ENCODE measurements at regions not wholly inside any gene's neighbourhood (a gene's known extent, or its start where the extent isn't known, plus 50 kb on each side); places are given as distances from the start of the nearest gene placed in this dataset.
"Not testable (repeated sequence)": the region's sequence is repeated elsewhere in the genome, so short reads cannot be mapped to it uniquely, and the experiment has no call there.

DNA sequence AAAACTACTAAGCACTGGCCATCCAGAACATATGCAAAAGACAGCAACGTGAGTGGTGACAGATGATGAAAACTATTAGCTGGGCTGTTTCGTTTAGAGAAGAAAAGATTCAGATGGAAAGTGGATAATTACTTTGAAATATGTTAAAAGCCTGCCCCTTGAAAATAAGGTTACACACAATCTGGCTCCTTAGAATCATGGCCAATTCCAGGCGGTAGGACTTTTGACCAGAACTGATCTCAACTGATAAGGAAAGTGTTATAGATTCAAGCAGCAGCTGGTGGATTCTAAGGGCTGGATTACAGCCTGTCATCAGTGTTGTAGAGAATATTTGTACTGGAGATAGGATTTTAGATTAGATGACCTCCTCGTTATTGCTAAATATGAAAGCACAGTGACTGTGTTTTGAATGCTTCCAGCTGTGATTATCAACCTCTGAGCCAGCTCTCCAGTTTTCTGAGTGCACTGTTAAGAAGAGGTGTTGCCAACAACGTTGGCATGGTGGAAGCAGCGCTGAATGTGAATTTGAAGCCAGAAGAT, 75.1 kb downstream of the KBTBD2 start:
- not testable (repeated sequence) for DNase-seq (ENCODE audit: low spot score)

DNA sequence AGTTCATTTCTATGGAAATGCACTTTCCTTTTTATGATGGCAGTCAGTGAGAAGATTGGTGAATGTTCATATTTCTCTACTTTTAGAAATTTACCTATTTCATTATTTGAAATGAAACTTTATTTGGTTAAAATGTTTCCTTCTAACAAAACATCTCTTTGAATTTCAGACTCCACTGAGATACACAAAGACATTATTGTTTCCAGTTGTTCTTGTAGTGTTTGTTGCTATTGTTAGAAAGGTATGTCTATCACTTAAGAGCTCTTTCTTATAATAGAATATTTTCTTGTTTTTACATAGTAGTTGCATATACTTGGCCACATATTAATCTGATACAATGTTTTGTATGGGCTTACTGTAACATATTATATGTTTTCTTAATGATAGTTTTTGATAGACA, 76.8 kb downstream of the KBTBD2 start:
- not testable (repeated sequence) for DNase-seq (ENCODE audit: low spot score)

DNA sequence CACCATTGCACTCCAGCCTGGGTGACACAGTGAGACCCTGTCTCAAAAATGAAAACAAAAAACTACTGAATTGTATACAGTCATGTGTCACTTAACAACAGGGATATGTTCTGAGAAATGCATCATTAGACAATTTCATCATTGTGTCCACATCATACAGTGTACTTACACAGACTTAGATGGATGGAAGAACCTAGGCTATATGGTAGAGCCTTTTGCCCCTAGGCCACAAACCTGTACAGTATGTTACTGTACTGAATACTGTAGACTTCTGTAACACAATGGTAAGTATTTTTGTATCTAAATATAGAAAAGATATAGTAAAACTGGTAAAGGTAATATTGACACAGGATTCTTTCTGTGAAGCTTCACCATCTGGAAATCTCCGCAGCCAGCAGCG, 81.7 kb downstream of the KBTBD2 start:
- DNase-seq (ENCODE audit: low spot score): no peak

DNA sequence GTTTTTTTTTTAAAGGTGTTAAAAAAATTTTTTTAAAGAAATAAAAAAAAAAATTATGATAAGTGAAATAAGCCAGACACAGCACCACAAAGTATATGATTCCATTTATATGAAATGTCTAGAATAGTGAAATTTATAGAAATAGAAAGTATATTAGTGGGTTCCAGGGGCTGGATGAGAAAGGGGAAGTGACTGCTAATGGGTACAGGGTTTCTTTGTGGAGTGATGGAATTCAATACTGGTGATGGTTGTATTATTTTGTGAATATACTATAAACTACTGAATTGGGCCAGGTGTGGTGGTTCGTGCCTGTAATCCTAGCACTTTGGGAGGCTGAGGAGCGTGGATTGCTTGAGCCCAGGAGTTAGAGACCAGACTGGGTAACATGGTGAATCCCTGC, 82.2 kb downstream of the KBTBD2 start:
- no peak for DNase-seq (ENCODE audit: low spot score)

DNA sequence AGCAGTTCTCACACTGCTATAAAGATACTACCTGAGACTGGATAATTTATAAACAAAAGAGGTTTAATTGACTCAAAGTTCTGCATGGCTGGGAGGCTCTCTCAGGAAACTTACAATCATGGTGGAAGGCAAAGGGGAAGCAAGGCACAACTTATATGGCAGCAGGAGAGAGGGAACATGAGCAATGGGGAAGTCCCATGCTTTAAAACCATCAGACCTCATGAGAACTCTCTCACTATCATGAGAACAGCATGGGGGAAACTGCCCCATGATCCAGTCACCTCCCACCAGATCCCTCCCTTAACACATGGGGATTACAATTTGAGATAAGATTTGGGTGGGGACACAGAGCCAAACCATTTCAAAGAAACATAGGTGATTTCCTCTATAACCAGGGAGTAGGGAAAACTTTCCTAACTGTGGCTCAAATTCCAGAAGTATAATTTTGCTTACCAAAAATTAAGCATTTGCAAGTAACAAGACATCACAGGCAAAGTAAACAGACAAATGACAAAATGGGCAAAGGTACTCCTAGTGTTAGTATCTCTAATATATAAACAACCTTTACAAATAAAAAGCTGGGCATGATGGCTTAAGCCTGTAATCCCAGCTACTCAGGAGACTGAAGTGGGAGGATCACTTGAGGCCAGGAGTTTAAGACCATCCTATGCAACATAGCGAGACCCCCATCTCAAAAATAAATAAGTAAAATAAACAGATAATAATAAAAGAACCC, 88.0 kb downstream of the KBTBD2 start:
- DNase-seq (ENCODE audit: low spot score): no peak

DNA sequence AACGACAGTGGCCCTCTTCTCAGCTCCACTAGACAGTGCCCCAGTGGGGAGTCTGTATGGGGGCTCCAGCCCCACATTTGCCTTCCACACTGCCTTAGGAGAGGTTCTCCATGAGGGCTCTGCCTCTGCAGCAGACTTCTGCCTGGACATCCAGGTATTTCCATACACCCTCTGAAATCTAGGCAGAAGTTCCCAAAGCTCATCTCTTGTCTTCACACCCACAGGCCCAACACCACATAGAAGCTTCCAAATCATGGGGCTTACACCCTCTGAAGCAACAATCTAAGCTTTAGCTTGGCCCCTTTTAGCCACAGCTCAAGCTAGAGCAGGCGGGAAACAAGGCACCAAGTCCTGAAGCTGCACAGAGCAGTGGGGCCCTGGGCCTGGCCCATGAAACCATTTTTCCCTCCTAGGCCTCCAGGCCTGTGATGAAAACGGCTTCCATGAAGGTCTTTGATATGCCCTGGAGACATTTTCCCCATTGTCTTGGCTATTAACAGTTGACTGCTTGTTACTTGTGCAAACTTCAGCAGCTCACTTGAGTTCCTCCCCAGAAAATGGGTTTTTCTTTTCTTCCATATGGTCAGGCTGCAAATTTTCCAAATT, 89.2 kb downstream of the KBTBD2 start:
- DNase-seq (ENCODE audit: low spot score): no peak

DNA sequence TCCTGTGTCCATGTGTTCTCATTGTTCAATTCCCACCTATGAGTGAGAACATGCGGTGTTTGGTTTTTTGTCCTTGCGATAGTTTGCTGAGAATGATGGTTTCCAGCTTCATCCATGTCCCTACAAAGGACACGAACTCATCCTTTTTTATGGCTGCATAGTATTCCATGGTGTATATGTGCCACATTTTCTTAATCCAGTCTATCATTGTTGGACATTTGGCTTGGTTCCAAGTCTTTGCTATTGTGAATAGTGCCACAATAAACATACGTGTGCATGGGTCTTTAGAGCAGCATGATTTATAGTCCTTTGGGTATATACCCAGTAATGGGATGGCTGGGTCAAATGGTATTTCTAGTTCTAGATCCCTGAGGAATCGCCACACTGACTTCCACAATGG, 98.5 kb downstream of the KBTBD2 start:
- not testable (repeated sequence) for DNase-seq (ENCODE audit: low spot score)

DNA sequence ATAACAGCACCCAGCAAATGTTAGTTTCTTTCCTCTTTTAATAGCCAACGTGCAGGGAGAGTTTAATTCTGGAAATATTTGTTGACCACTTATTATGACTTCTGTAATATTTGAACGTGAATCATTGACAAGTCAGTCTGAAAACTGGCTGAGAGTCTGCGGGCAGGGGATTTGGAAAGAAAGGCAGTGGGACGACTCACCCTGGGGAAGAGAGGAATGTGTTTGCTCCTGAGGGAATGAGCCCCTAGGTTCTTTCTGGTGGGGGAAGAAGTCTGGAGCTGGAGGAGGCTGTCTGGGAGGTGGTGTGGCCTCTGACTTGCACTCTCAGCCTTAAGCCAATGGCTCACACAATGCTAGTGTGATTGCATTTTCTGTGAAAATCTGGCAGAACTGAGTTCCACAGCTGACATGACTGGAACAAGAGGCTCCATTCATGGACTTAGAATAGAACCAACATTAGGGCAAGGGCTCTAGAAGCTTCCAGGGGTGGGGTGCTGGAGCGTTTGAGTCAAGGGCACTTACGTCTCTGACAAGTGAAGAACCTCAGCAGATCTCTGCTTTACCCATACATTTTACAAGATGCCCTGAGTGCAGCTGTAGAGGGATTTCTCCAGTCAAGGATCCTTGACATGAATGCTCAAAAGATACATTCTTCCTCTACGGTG, 100.7 kb downstream of the KBTBD2 start:
- not testable (repeated sequence) for DNase-seq (ENCODE audit: low spot score)

DNA sequence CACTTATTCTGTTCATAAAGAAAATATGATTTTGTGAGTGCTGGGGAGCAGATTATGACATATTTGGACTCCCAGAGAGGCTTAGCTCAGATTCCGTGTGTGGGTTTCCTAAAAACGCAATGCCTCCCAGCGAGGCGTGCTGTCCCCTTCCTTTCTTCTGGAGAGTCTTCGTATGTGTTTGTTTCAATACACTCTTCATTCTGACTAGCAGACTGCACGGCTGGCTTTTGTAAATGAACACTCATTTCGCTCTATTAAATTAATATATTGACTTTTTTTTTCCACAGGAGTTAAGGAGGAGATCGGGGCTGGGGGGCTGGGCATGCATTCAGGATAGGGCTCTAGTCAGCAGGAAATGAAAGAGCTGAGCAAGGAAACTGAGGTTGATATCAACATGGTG, 102.3 kb downstream of the KBTBD2 start:
- not testable (repeated sequence) for DNase-seq (ENCODE audit: low spot score)

DNA sequence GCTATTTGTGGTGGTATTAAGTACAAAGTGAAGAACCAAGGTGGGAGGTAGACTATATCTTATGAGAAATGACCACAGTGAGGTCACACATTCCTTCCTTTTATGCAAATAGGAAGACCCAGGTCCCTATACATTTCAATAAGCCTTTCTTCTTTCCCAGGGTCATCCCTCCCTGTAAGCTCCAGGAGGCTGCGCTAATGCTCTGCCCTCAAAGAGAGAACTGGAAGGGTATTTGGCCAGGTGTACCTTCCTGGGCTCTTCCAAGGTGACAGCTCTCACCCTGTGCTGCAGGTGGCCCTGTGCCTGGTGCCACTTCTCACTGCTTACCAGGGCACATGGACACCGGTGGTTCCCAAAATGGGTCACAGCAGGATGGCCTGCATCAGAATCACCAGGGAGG, 103.4 kb downstream of the KBTBD2 start:
- DNase-seq (ENCODE audit: low spot score): not testable (repeated sequence)

DNA sequence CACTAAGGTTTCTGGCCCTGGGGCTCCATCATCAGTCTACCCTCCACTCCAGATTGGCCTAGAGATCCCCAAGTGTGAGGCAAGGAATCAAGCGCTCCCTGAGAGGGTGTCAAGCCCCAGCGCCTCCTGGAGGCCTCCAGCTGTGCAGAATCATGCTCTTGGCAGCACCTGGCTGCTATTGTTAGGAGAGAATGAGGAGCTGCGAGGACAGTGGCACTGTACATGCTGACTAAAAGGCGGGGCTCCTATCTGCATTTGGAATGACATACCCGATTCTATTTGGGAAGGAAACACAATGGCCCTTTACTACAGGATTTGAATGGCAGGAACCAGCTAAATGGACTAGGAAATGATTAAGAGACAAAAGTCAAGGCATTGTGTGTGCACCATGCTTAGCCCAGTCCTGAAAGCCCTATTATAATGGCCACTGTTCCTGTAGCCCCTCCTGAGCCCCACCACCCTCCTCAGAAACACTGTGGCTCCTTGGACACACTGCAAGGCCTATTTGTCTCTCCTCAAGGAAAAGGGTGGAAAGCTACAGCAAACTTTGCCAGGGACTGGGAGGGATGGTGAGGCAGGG, 106.1 kb downstream of the KBTBD2 start:
- not testable (repeated sequence) for DNase-seq (ENCODE audit: low spot score)

DNA sequence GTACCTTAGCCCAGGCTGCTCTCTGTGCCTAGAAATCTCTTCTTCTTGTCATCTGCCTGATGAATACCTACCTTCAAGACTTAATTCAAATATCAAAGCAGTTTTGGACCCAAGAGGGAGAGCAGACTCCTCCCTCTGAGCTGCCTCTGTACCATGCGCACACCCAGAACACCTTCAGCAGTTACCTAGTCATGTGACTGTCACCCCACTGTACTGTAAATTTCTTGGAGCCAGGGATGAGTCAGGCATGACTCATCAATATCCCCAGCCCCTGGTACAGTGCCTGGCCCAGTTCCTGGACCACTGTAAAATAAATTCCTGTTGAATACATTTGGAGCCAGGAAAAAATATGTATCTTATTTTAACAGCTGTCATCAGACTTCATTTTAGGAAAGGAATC, 111.7 kb downstream of the KBTBD2 start:
- DNase-seq (ENCODE audit: low spot score): not testable (repeated sequence)

DNA sequence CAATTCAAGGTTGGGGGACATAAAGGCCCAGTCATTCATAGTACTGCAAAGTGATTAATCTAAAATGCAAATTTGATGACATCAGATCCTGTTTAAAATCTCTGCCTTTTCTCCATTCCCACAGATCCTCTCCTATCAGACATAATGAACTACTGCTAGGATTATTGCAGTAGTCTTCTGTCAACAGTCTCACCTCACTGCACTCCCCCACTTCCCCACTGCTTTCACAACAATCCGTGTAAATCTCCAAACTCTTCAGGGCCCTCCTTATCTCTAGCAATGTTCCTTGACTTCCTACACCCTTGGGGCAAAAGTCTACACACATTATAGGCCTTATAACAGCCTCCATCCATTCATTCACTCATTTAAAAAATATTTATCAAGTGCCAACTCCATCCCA, 112.4 kb downstream of the KBTBD2 start:
- DNase-seq (ENCODE audit: low spot score): no peak

DNA sequence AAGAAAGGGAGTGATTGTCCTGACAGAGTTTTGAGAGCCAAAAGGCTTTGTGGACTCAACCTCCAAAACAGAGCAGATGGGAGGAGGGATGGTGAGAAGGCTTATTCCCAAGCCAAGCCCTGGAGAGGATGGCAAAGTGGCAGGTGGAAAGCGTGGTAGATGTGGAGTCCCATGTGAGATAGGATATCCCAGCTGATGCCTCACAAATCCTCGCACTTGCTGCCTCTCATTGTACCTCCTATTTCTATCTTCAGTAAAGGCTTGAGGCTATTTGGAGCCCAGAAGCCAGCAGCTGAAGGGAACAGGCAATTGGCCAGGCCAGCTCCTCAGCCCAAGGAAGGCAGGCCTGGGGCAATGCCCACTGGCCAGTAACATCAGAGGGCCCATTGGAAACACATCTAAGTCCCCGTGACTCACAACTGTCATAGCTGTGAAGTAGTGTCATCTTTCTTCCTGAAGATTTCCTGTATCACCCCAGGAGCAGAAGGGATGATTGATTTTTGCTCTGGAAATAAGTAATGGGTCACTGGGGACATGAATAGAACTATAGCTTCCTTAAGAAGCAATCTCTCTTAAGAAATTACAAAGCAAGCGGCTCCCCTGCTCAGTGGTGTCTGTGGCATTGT, 114.4 kb downstream of the KBTBD2 start:
- DNase-seq (ENCODE audit: low spot score): not testable (repeated sequence)

DNA sequence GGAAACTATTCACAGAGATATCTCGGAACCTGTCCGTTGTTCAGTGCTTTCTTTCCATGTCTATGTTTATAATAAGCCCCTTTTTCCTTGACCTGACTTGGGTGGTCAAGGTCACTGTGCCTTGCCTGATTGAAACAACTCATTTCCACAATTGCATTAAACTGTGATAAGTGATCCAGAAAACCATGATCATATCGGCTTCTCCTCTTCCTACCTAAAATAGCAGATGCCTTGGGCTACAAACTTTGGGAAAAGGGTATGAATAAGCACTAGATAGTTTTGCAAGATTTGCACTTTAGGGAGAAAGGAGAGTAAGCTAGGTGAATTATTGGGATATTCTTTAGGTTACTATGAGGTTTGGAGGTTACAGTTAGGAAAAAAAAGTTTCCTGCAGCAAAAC, 115.2 kb downstream of the KBTBD2 start:
- DNase-seq (ENCODE audit: low spot score): not testable (repeated sequence)

DNA sequence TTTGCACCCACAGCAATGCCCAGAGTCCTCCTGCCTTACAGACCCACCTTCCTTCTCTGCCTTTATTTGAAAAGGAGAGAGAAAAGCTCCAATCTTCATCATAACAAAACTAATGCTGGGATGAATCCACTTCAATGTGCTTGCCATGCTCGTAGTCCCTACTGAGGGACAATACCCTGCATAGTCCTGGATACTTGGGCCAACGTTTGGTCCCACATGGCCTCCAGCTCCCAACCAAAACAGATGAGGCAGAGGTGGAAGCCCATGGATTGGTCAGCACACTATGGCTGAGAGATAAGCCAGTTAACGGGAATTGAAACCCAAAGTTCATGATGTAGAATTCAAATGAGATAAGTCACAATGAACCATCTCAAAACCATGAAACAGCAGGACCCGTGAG, 115.8 kb downstream of the KBTBD2 start:
- not testable (repeated sequence) for DNase-seq (ENCODE audit: low spot score)

DNA sequence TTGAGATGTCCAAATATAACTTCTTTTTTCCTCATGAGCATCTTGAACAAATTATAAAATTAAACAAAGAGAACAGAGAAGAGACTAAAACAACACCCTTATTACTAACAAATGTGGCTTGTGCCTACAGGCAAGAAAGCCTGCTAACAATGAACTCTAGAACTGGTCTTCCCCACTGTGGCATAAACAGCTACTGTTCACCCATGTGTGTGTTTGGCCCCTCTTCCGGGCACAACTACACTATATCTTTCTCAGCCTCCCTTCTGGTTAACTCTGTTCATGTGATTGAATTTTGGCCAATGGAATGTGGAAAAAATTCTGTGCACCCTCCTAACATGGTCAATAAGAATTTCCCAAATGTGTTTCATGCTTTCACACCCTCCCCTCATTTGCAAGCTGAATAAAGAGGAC, 117.0 kb downstream of the KBTBD2 start:
- DNase-seq (ENCODE audit: low spot score): no peak

DNA sequence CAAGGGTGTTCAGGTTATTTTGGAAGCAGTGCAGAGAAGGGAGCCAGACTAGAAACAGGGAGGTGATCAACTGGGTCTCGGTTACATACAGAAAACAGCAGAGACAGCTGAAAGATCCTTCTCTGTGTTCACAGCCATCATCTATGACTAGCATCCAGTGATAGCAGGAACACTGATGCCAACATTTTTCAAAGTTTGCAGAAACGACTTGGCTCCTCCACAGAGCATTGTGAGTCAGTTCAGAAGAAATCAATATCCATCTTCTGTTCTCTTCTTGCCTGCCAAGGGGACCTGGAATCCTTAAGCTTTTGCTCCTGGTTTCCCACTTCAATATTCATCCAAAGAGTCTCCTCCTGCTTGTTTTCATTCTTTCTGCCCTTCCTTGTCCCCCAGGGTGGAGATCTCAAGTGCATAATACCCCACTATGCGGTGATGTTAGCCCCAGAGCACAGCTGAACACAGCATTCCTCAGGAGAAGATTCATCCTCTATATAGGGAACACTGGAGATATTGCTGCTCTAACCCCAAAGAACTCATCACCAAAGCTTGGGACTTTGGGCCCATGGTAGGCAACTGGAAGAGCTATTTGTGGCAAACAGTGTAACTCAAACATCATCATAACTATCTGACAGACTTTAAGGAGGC, 122.6 kb downstream of the KBTBD2 start:
- not testable (repeated sequence) for DNase-seq (ENCODE audit: low spot score)

DNA sequence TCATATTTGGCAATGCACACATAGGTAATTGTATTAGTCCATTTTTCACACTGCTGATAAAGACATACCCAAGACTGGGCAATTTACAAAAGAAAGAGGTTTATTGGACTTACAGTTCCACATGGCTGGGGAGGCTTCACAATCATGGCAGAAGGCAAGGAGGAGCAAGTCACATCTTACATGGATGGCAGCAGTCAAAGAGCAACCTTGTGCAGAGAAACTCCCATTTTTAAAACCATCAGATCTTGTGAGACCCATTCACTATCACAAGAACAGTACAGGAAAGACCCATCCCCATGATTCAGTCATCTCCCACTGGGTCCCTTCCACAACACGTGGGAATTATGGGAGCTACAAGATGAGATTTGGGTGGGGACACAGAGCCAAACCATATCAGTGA, 123.2 kb downstream of the KBTBD2 start:
- not testable (repeated sequence) for DNase-seq (ENCODE audit: low spot score)

DNA sequence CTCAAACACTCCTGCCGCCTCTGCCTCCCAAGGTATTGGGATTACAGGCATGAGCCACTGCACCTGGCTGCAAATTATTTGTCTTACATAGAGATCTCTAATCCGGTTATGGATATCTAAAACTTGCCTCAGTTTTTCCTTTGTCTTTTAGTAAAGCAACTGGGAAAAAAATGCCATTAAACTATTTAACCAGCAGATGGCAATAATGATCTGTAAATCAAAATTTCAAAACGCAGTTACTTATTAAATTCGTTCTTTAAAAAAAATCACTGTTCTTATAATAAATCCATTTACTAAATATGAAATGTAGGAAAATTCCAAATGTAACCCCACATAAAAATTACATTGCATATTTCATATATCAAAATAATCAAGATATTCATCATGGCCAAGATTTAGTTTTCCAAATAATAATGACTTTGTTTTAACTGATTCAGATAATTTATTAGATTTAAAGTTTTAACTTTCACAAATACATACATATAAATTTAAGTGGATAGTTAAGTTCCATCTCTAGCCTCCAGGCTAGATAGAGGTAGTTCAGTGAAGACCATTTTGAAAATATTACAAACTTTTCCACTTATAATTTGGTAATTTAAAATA, 125.8 kb downstream of the KBTBD2 start:
- DNase-seq (ENCODE audit: low spot score): not testable (repeated sequence)

DNA sequence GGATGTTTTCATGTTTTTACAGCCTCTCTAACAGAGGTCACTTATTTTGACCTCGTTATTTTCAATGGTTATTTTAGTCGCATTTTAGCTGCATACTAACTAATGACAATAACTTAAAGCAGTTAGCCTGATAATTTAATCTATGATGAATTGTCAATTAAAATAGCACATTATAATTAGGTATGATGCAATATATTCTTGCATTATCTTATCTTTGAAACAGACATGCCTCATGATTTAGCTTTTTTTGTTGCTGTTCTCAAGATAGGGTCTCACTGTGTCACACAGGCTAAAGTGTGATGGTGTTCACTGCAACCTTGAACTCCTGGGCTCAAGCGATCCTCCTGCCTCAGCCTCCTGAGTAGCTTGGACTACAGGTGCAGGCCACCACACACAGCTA, 126.4 kb downstream of the KBTBD2 start:
- DNase-seq (ENCODE audit: low spot score): no peak

Data from activated CD4-positive, alpha-beta T cell treated with anti-CD3 and anti-CD28 coated beads, Interleukin-2, Interleukin-4, amounts not matched to agents 100 ng/mL and 50 ng/mL, durations not matched to agents 16 hours and 8 hours (primary cell).